ENCODE measurements at regions not wholly inside any gene's neighbourhood (a gene's known extent, or its start where the extent isn't known, plus 50 kb on each side); places are given as distances from the start of the nearest gene placed in this dataset.

DNA sequence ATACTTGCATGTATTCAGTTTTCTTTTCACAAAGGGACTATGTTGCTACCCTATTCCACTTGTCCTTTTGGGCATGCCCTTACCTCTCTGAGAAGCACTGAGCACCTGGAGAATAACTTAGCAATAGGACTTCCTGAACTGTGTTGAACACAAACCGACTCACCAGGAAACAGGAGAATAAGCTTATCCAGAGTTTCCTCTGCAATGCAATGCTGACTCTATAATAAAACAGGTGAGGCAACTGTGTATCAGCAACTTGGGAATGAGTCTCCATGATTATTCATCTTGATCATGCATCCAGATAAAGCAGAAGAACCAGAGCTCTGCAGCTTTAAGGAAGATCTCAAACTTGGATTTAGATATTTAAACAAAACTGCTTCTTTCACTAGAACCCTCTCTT lies 806.5 kb downstream of the IGSF11 start:
- ATAC-seq = no peak
- TF ChIP-seq, protein P1, sequence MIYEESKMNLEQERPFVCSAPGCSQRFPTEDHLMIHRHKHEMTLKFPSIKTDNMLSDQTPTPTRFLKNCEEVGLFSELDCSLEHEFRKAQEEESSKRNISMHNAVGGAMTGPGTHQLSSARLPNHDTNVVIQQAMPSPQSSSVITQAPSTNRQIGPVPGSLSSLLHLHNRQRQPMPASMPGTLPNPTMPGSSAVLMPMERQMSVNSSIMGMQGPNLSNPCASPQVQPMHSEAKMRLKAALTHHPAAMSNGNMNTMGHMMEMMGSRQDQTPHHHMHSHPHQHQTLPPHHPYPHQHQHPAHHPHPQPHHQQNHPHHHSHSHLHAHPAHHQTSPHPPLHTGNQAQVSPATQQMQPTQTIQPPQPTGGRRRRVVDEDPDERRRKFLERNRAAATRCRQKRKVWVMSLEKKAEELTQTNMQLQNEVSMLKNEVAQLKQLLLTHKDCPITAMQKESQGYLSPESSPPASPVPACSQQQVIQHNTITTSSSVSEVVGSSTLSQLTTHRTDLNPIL (CRISPR knock-in tag; IDR thresholded peaks at IDR 0.05; ENCODE audit: low read depth) = no peak
- TF ChIP-seq ZFP3 (CRISPR knock-in tag; IDR thresholded peaks at IDR 0.05) (no peak), BACH2 (CRISPR knock-in tag; IDR thresholded peaks at IDR 0.05; ENCODE audit: borderline replicate concordance) (no peak), ZNF8 (CRISPR knock-in tag; IDR thresholded peaks at IDR 0.05) (no peak), OSR1 (CRISPR knock-in tag; IDR thresholded peaks at IDR 0.05) (no peak), PPARA (CRISPR knock-in tag; IDR thresholded peaks at IDR 0.05; ENCODE audit: borderline replicate concordance) (no peak), RARB (CRISPR knock-in tag; IDR thresholded peaks at IDR 0.05) (no peak), TOX (CRISPR knock-in tag; IDR thresholded peaks at IDR 0.05; ENCODE audit: borderline replicate concordance) (no peak), ZNF565 (CRISPR knock-in tag; conservative IDR thresholded peaks at IDR 0.05; ENCODE audit: low read depth) (no peak), ZNF70 (CRISPR knock-in tag; IDR thresholded peaks at IDR 0.05) (no peak), CSDC2 (CRISPR knock-in tag; IDR thresholded peaks at IDR 0.05) (no peak), ZFP30 (CRISPR knock-in tag; IDR thresholded peaks at IDR 0.05) (no peak), GLIS3 (CRISPR knock-in tag; IDR thresholded peaks at IDR 0.05) (no peak), SNAI2 (CRISPR knock-in tag; IDR thresholded peaks at IDR 0.05) (no peak), TCF4 (CRISPR knock-in tag; IDR thresholded peaks at IDR 0.05; ENCODE audit: borderline replicate concordance) (no peak), ZC3H10 (CRISPR knock-in tag; IDR thresholded peaks at IDR 0.05) (no peak), ESRRG (CRISPR knock-in tag; IDR thresholded peaks at IDR 0.05) (no peak)
- TF ChIP-seq, protein P2, sequence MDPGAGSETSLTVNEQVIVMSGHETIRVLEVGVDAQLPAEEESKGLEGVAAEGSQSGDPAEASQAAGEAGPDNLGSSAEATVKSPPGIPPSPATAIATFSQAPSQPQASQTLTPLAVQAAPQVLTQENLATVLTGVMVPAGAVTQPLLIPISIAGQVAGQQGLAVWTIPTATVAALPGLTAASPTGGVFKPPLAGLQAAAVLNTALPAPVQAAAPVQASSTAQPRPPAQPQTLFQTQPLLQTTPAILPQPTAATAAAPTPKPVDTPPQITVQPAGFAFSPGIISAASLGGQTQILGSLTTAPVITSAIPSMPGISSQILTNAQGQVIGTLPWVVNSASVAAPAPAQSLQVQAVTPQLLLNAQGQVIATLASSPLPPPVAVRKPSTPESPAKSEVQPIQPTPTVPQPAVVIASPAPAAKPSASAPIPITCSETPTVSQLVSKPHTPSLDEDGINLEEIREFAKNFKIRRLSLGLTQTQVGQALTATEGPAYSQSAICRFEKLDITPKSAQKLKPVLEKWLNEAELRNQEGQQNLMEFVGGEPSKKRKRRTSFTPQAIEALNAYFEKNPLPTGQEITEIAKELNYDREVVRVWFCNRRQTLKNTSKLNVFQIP (CRISPR knock-in tag; IDR thresholded peaks at IDR 0.05; ENCODE audit: borderline replicate concordance, low read depth) = no peak
- TF ChIP-seq, protein P3, sequence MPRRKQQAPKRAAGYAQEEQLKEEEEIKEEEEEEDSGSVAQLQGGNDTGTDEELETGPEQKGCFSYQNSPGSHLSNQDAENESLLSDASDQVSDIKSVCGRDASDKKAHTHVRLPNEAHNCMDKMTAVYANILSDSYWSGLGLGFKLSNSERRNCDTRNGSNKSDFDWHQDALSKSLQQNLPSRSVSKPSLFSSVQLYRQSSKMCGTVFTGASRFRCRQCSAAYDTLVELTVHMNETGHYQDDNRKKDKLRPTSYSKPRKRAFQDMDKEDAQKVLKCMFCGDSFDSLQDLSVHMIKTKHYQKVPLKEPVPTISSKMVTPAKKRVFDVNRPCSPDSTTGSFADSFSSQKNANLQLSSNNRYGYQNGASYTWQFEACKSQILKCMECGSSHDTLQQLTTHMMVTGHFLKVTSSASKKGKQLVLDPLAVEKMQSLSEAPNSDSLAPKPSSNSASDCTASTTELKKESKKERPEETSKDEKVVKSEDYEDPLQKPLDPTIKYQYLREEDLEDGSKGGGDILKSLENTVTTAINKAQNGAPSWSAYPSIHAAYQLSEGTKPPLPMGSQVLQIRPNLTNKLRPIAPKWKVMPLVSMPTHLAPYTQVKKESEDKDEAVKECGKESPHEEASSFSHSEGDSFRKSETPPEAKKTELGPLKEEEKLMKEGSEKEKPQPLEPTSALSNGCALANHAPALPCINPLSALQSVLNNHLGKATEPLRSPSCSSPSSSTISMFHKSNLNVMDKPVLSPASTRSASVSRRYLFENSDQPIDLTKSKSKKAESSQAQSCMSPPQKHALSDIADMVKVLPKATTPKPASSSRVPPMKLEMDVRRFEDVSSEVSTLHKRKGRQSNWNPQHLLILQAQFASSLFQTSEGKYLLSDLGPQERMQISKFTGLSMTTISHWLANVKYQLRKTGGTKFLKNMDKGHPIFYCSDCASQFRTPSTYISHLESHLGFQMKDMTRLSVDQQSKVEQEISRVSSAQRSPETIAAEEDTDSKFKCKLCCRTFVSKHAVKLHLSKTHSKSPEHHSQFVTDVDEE (CRISPR knock-in tag; IDR thresholded peaks at IDR 0.05) = no peak
- TF ChIP-seq, protein P4, sequence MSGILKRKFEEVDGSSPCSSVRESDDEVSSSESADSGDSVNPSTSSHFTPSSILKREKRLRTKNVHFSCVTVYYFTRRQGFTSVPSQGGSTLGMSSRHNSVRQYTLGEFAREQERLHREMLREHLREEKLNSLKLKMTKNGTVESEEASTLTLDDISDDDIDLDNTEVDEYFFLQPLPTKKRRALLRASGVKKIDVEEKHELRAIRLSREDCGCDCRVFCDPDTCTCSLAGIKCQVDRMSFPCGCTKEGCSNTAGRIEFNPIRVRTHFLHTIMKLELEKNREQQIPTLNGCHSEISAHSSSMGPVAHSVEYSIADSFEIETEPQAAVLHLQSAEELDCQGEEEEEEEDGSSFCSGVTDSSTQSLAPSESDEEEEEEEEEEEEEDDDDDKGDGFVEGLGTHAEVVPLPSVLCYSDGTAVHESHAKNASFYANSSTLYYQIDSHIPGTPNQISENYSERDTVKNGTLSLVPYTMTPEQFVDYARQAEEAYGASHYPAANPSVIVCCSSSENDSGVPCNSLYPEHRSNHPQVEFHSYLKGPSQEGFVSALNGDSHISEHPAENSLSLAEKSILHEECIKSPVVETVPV (CRISPR knock-in tag; IDR thresholded peaks at IDR 0.05) = no peak

DNA sequence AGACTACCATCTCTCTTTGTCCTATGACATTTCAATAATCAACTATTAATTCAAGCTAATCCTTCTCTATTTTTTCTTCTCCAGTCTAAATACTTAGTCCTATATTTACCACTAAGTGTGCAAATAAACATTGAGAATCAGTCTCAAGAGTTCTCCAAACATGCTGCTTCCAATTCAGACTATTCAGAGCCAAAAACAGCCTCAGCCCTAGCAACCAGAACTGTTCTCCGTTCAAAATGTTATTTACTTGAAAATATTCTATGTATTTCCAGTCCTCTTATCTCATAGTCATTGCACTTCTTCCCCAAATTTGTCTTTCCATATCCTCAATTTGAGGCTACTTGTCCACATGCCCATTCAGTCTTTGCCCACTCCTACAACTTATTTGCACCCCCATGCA lies 805.5 kb downstream of the IGSF11 start:
- ATAC-seq = no peak
- TF ChIP-seq, protein P2 (CRISPR knock-in tag; IDR thresholded peaks at IDR 0.05; ENCODE audit: borderline replicate concordance, low read depth) = no peak
- TF ChIP-seq SNAI2 (CRISPR knock-in tag; IDR thresholded peaks at IDR 0.05) (no peak), ZFP3 (CRISPR knock-in tag; IDR thresholded peaks at IDR 0.05) (no peak), PPARA (CRISPR knock-in tag; IDR thresholded peaks at IDR 0.05; ENCODE audit: borderline replicate concordance) (no peak), ZC3H10 (CRISPR knock-in tag; IDR thresholded peaks at IDR 0.05) (no peak), GLIS3 (CRISPR knock-in tag; IDR thresholded peaks at IDR 0.05) (no peak), ZNF8 (CRISPR knock-in tag; IDR thresholded peaks at IDR 0.05) (no peak), TCF4 (CRISPR knock-in tag; IDR thresholded peaks at IDR 0.05; ENCODE audit: borderline replicate concordance) (no peak), ZNF565 (CRISPR knock-in tag; conservative IDR thresholded peaks at IDR 0.05; ENCODE audit: low read depth) (no peak)
- TF ChIP-seq, protein P4 (CRISPR knock-in tag; IDR thresholded peaks at IDR 0.05) = no peak

All from SK-N-SH treated with all-trans-retinoic acid at 6 μM for 48 hours (cell line).